OCI-LY7 (cell line): ENCODE measurements at regions not wholly inside any gene's neighbourhood (a gene's known extent, or its start where the extent isn't known, plus 50 kb on each side); places are given as distances from the start of the nearest gene placed in this dataset.

ENCODE experiments used
- EZH2phosphoT487 ChIP-seq: fragments of 200-600 bp; sonication (generic); IDR thresholded peaks from 2 replicates; pipeline ENCODE4 v1.6.1; 2018; ENCODE audit warnings: low read depth, borderline replicate concordance, mild to moderate bottlenecking, mixed run types, antibody characterized with exemption, low read length, moderate library complexity, mixed read lengths
- TF ChIP-seq, protein P1 (sequence below): fragments of 200-600 bp; sonication (generic); conservative IDR thresholded peaks from 2 replicates; pipeline ENCODE4 v1.5.1; 2014; ENCODE audit warnings: mild to moderate bottlenecking, antibody characterized with exemption, low read length, moderate library complexity, mixed read lengths

DNA sequence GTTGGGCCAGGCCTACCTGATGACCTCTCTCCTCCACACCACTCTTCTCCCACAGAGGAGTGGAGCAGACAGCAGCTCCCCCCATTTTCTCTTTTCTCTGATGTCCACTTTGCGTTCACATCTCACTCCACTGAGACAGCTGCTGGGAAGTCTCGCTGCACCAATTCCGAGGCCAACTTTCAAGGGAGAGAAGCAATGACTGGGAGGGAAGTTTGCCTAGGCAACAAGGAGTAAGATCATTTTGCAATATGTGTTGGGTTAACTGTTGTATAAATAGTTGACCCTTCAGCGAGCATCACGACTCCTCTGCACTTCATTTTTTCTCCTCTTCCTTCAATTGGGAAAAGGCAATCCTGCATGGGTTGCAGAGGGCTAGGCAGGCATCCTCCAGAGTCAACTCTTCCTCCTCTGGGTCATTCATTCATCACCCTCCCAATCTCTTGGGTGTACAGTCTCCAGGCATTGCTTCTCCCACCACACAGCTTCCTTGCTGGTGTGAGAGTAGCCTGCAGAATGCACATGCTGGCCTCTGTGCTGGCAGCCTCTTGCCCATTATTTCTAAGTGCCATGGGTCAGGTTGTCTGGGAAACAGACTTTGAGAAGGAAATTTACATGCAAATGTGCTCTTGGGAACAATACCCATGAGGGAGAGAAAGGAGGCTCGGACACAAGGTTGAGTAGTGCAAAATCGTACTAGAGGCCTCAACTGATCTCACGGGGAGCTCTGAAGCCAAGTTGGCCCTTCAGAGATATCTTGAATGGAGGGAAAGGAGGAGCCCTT, 75.8 kb upstream of the BCAR3 start:
- TF ChIP-seq, protein P1, sequence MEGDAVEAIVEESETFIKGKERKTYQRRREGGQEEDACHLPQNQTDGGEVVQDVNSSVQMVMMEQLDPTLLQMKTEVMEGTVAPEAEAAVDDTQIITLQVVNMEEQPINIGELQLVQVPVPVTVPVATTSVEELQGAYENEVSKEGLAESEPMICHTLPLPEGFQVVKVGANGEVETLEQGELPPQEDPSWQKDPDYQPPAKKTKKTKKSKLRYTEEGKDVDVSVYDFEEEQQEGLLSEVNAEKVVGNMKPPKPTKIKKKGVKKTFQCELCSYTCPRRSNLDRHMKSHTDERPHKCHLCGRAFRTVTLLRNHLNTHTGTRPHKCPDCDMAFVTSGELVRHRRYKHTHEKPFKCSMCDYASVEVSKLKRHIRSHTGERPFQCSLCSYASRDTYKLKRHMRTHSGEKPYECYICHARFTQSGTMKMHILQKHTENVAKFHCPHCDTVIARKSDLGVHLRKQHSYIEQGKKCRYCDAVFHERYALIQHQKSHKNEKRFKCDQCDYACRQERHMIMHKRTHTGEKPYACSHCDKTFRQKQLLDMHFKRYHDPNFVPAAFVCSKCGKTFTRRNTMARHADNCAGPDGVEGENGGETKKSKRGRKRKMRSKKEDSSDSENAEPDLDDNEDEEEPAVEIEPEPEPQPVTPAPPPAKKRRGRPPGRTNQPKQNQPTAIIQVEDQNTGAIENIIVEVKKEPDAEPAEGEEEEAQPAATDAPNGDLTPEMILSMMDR = no peak
- TF ChIP-seq EZH2phosphoT487 = no peak
